Caco-2 (cell line): ENCODE measurements at regions not wholly inside any gene's neighbourhood (a gene's known extent, or its start where the extent isn't known, plus 50 kb on each side); places are given as distances from the start of the nearest gene placed in this dataset.

Source experiments
- BruUV-seq: library from RNA; stranded (reverse); fragments of 400-500 nt; replicated peaks from 2 replicates; lab custom pipeline; 2021; lab: Mats Ljungman, UMichigan
- CTCF ChIA-PET: fragments of 300-600 bp; sonication (Branson Sonifier 250); formaldehyde crosslinking; loops from one replicate; lab custom pipeline; 2022; ENCODE audit warnings: antibody characterized with exemption; lab: Charles Lee
- POLR2A ChIA-PET: fragments of 300-600 bp; sonication (Branson Sonifier 250); formaldehyde crosslinking; loops from one replicate; lab custom pipeline; 2022; ENCODE audit warnings: antibody characterized with exemption; lab: Charles Lee
- DNase-seq, 2 experiments: peaks; one replicate each; pipeline versions ENCODE4 v3.0.0 to v3.0.0-alpha.2; 2020 to 2022
- H3K27me3 ChIP-seq: replicated peaks from 2 replicates; pipeline ENCODE4 v1.6.0; 2011; ENCODE audit warnings: low read length; ENCODE audit not compliant: control insufficient read depth, insufficient read depth
- H3K36me3 ChIP-seq: 2 replicates; pipeline ENCODE4 v1.5.1; 2011; ENCODE audit warnings: low read length; ENCODE audit not compliant: control insufficient read depth, insufficient read depth
- H3K4me1 ChIP-seq: fragments of 250-450 bp; sonication (Bioruptor Pico); 2 replicates; pipeline ENCODE4 v1.5.1; 2020; ENCODE audit warnings: mild to moderate bottlenecking
- H3K4me3 ChIP-seq: 2 replicates; pipeline ENCODE4 v1.5.1; 2011; ENCODE audit warnings: low read depth, mild to moderate bottlenecking, control low read depth, low read length
- H3K9me3 ChIP-seq: fragments of 250-450 bp; sonication (Bioruptor Pico); 2 replicates; pipeline ENCODE4 v1.5.1; 2020; ENCODE audit warnings: mild to moderate bottlenecking, moderate library complexity
- H3K27ac Mint-ChIP-seq: one replicate; pipeline ENCODE4 v1.8.0; 2022; ENCODE audit warnings: mixed read lengths; ENCODE audit not compliant: unreplicated experiment
- H3K27me3 Mint-ChIP-seq: one replicate; pipeline ENCODE4 v1.8.0; 2022; ENCODE audit warnings: mixed read lengths; ENCODE audit not compliant: insufficient read depth, unreplicated experiment
- H3K36me3 Mint-ChIP-seq: one replicate; pipeline ENCODE4 v1.8.0; 2022; ENCODE audit warnings: mild to moderate bottlenecking, mixed read lengths; ENCODE audit not compliant: insufficient read depth, unreplicated experiment
- H3K4me1 Mint-ChIP-seq: one replicate; pipeline ENCODE4 v1.8.0; 2022; ENCODE audit warnings: low read depth, mixed read lengths; ENCODE audit not compliant: unreplicated experiment
- H3K4me3 Mint-ChIP-seq: one replicate; pipeline ENCODE4 v1.8.0; 2022; ENCODE audit warnings: mild to moderate bottlenecking, moderate library complexity, mixed read lengths; ENCODE audit not compliant: unreplicated experiment
- H3K9me3 Mint-ChIP-seq: one replicate; pipeline ENCODE4 v1.8.0; 2022; ENCODE audit warnings: mixed read lengths; ENCODE audit not compliant: unreplicated experiment
- intact Hi-C: fragments of 100-400 bp; cut with micrococcal nuclease; formaldehyde crosslinking; loops from one replicate; pipeline ENCODE4 v1.10.0; 2022; ENCODE audit not compliant: unreplicated experiment
- TF ChIP-seq, protein P1 (sequence below), 2 experiments: fragments of 200-600 bp in 1 of 2; IDR thresholded peaks; 1 replicate in 1 of 2; 2 replicates in 1 of 2; pipeline versions ENCODE4 v1.5.1 to v1.8.0; 2011 to 2022; ENCODE audit warnings: antibody characterized with exemption in 1 of 2, control low read depth in 1 of 2, inconsistent platforms in 1 of 2, low read depth in 1 of 2, low read length in 1 of 2, mild to moderate bottlenecking in 1 of 2, moderate library complexity in 1 of 2; ENCODE audit not compliant: insufficient read depth in 1 of 2, severe bottlenecking in 1 of 2, unreplicated experiment in 1 of 2

- ChIA-PET POLR2A (no interaction called here), CTCF (no interaction called here)
- no peak for DNase-seq
- no peaks in the 10 kb centered on the region for H3K9me3 ChIP-seq
- Mint-ChIP-seq H3K4me1 (no peaks in the 10 kb centered on the region), H3K4me3 (no peak overlapping the region), H3K27ac (no peak overlapping the region), H3K27me3 (peaks cover 17% of the 10 kb centered on the region), H3K9me3 (peaks cover 9% of the 10 kb centered on the region), H3K36me3 (no peaks in the 10 kb centered on the region)
- intact Hi-C loops, result no loop called here
- TF ChIP-seq, protein P1, sequence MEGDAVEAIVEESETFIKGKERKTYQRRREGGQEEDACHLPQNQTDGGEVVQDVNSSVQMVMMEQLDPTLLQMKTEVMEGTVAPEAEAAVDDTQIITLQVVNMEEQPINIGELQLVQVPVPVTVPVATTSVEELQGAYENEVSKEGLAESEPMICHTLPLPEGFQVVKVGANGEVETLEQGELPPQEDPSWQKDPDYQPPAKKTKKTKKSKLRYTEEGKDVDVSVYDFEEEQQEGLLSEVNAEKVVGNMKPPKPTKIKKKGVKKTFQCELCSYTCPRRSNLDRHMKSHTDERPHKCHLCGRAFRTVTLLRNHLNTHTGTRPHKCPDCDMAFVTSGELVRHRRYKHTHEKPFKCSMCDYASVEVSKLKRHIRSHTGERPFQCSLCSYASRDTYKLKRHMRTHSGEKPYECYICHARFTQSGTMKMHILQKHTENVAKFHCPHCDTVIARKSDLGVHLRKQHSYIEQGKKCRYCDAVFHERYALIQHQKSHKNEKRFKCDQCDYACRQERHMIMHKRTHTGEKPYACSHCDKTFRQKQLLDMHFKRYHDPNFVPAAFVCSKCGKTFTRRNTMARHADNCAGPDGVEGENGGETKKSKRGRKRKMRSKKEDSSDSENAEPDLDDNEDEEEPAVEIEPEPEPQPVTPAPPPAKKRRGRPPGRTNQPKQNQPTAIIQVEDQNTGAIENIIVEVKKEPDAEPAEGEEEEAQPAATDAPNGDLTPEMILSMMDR (IDR thresholded peaks at IDR 0.05; ENCODE audit: insufficient read depth in 1 of 2, low read depth in 1 of 2, low read length in 1 of 2, severe bottlenecking in 1 of 2, unreplicated experiment in 1 of 2), result no peak
- H3K27me3 ChIP-seq, result no peaks in the 10 kb centered on the region
- no TSS peak for BruUV-seq
- H3K36me3 ChIP-seq, result no peaks in the 10 kb centered on the region
- H3K4me1 ChIP-seq, result no peaks in the 10 kb centered on the region
- H3K4me3 ChIP-seq, result no peak overlapping the region
Measured at GRCh38 chr22:49158741-49159564, 668.7 kb downstream of the BRD1 start.

DNA sequence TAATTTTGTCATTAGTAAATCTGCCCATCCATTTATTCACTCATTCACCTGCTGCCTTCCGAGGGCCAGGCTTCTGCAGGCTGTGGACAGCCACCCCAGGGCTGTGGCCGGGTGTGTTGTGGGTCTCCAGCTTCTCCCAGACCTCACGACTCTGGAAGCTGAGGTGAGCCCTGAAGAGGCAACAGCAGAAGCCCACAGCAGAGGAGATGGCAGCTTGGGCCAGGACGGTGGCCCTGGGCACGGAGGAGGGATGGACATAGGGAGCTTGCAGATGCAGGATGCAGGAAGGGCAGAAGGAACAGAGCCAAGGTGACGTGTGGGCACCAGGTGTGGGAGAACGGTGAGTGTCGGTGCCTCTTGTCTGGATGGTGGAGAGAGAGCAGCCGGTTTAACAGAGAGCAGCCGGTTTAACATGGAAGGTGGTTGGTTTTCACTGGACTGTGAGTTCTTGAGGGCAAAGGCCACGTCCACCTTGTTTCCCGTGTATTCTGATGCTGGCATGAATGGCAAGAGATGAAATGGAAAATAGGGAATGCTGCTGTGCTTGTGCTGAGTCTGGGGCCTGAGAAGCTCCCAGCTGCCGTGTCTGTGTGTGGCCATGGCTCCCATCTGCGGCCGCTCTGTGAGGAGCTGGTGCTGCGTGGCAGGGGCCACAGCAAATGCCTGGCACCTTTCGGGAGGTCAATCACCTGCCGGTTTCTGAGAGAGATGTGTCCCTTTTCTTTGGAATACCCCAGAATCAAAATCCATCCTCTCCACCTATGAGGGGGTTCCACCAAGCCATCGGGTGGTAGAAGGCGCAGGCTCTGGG is 669.9 kb downstream of the BRD1 start:
- Histone ChIP-seq H3K27me3 (no peaks in the 10 kb centered on the region), H3K36me3 (no peaks in the 10 kb centered on the region), H3K4me1 (no peaks in the 10 kb centered on the region), H3K9me3 (no peaks in the 10 kb centered on the region), H3K4me3 (no peak overlapping the region)
- BruUV-seq, result no TSS peak
- intact Hi-C loops, result no loop called here
- Mint-ChIP-seq H3K4me1 (no peaks in the 10 kb centered on the region), H3K4me3 (no peak overlapping the region), H3K36me3 (no peaks in the 10 kb centered on the region), H3K9me3 (peaks cover 9% of the 10 kb centered on the region), H3K27ac (no peak overlapping the region), H3K27me3 (peaks cover 16% of the 10 kb centered on the region)
- POLR2A ChIA-PET, result no interaction called here
- CTCF ChIA-PET, result no interaction called here
- TF ChIP-seq, protein P1 (IDR thresholded peaks at IDR 0.05; ENCODE audit: insufficient read depth in 1 of 2, low read depth in 1 of 2, low read length in 1 of 2, severe bottlenecking in 1 of 2, unreplicated experiment in 1 of 2), result no peak
- DNase-seq, result no peak

DNA sequence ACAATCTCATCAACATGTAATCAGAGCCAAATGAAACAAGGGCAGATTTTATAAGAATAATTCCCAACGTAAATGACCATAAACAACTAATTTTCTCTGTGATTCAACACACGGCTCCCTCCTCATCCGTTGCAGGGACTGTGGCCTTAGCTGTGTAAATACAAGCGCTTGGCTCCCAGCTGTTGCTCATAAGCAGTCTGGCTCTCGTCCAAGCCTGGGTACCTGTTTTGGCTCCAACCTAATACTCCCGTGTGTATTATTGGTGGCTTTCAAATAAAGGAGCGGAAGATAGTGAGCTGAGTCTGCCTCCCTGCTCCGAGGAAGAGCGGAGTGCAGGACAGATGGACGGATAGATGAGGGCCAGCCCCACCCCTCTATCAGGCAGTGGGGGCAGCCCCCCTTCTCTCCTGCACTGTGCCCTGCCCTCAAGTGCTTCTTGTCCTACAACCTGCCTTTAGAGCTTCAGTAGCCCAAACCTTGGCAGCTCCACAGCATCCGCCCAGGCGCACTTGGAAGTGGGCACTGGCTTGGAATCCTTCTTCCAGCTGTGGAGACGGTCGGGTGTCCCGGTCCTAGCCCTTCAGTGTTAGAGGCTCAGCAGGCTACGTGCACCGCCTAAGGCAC is 670.9 kb downstream of the BRD1 start:
- Histone ChIP-seq H3K36me3 (no peaks in the 10 kb centered on the region), H3K9me3 (no peaks in the 10 kb centered on the region), H3K27me3 (no peaks in the 10 kb centered on the region), H3K4me3 (no peak overlapping the region), H3K4me1 (no peaks in the 10 kb centered on the region)
- Mint-ChIP-seq H3K36me3 (no peaks in the 10 kb centered on the region), H3K27me3 (peaks cover 12% of the 10 kb centered on the region), H3K4me1 (no peaks in the 10 kb centered on the region), H3K4me3 (no peak overlapping the region), H3K27ac (no peak overlapping the region), H3K9me3 (peaks cover 9% of the 10 kb centered on the region)
- no TSS peak for BruUV-seq
- POLR2A ChIA-PET, result no interaction called here
- CTCF ChIA-PET, result no interaction called here
- no peak for DNase-seq
- intact Hi-C loops, result no loop called here
- TF ChIP-seq, protein P1 (IDR thresholded peaks at IDR 0.05; ENCODE audit: insufficient read depth in 1 of 2, low read depth in 1 of 2, low read length in 1 of 2, severe bottlenecking in 1 of 2, unreplicated experiment in 1 of 2), result no peak
